ENCODE measurements at regions not wholly inside any gene's neighbourhood (a gene's known extent, or its start where the extent isn't known, plus 50 kb on each side); places are given as distances from the start of the nearest gene placed in this dataset.

DNA sequence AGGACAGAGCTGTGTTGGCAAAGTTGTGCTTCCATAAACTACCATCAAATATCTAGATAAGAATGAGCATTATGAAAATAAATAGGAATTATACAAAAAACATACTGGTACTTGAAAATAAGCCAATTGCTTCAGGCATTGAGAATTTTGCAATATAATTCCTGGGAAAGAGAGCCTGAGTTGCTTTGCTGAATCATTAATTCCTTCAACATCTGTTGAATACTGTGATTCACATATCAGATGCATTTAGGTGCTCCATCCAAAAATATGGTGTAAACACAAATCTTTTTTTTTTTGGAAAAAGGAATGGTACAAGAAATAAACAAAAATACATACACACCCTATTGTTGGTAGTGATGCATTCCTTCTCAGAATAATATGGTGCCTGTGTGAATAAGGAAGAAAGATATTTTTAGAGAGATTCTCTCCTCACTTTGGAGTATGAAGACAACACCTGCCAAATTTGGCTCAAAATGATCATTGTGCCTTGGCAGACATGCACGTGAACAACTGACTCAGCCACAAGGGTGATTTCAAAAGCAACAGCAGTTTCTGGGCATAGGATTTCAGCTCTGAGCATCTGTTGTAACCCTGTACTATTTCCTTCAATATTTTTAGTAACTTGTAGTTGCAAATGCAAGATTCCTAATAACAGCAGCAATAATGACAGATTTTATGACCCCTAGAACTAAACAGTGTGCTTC lies 96.7 kb downstream of the CAVIN4 start:
- TF ChIP-seq, protein P1, sequence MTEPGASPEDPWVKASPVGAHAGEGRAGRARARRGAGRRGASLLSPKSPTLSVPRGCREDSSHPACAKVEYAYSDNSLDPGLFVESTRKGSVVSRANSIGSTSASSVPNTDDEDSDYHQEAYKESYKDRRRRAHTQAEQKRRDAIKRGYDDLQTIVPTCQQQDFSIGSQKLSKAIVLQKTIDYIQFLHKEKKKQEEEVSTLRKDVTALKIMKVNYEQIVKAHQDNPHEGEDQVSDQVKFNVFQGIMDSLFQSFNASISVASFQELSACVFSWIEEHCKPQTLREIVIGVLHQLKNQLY (CRISPR knock-in tag; IDR thresholded peaks at IDR 0.05), result no peak
- TF ChIP-seq, protein P2, sequence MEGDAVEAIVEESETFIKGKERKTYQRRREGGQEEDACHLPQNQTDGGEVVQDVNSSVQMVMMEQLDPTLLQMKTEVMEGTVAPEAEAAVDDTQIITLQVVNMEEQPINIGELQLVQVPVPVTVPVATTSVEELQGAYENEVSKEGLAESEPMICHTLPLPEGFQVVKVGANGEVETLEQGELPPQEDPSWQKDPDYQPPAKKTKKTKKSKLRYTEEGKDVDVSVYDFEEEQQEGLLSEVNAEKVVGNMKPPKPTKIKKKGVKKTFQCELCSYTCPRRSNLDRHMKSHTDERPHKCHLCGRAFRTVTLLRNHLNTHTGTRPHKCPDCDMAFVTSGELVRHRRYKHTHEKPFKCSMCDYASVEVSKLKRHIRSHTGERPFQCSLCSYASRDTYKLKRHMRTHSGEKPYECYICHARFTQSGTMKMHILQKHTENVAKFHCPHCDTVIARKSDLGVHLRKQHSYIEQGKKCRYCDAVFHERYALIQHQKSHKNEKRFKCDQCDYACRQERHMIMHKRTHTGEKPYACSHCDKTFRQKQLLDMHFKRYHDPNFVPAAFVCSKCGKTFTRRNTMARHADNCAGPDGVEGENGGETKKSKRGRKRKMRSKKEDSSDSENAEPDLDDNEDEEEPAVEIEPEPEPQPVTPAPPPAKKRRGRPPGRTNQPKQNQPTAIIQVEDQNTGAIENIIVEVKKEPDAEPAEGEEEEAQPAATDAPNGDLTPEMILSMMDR (IDR thresholded peaks at IDR 0.05), result no peak

Data from WTC11 (cell line).